ENCODE measurements at regions not wholly inside any gene's neighbourhood (a gene's known extent, or its start where the extent isn't known, plus 50 kb on each side); places are given as distances from the start of the nearest gene placed in this dataset.

GRCh38 chr10:29931833-29932232, 127.6 kb downstream of the JCAD start:
- TF ChIP-seq CTCF (conservative IDR thresholded peaks at IDR 0.05 in 1 of 2, IDR thresholded peaks at IDR 0.05 in 1 of 2; ENCODE audit: low read depth in 1 of 2, low read length in 2 of 2): no peak
- no peak for TF ChIP-seq EZH2 (IDR thresholded peaks at IDR 0.05; ENCODE audit: low read length, missing control alignments)

Measured in fibroblast of lung (primary cell).